Panc1 (cell line): ENCODE measurements at regions not wholly inside any gene's neighbourhood (a gene's known extent, or its start where the extent isn't known, plus 50 kb on each side); places are given as distances from the start of the nearest gene placed in this dataset.

Experiments
- ATAC-seq: fragments of 200-7000 bp; cut with Tn5 transposase; 2 replicates; pipeline ENCODE4 v1.9.1; 2020; ENCODE audit warnings: mild to moderate bottlenecking, moderate library complexity
- BruUV-seq: library from RNA; stranded (reverse); fragments of 400-500 nt; replicated peaks from 2 replicates; lab custom pipeline; 2021; lab: Mats Ljungman, UMichigan
- CTCF ChIA-PET: fragments of 300-600 bp; sonication (Branson Sonifier 250); formaldehyde crosslinking; loops from one replicate; lab custom pipeline; 2022; ENCODE audit warnings: antibody characterized with exemption; lab: Charles Lee
- POLR2A ChIA-PET: fragments of 300-600 bp; sonication (Branson Sonifier 250); formaldehyde crosslinking; loops from one replicate; lab custom pipeline; 2022; ENCODE audit warnings: antibody characterized with exemption; lab: Charles Lee
- DNase-seq: peaks from one replicate; pipeline ENCODE4 v3.0.0-alpha.2; 2010; ENCODE audit warnings: low read depth, low spot score
- H3K27ac ChIP-seq: 2 replicates; pipeline ENCODE4 v1.5.1; 2011; ENCODE audit warnings: mild to moderate bottlenecking, low read length, inconsistent platforms
- H3K27me3 ChIP-seq: fragments of 200-500 bp; sonication (Bioruptor generic); 2 replicates; pipeline ENCODE4 v1.6.0; 2014; ENCODE audit warnings: low read length, inconsistent platforms; ENCODE audit not compliant: control insufficient read depth, insufficient read depth
- H3K36me3 ChIP-seq: fragments of 200-500 bp; sonication (Bioruptor generic); 2 replicates; pipeline ENCODE4 v1.5.1; 2014; ENCODE audit warnings: inconsistent platforms, mild to moderate bottlenecking, low read length, moderate library complexity; ENCODE audit not compliant: control insufficient read depth, insufficient read depth
- H3K4me1 ChIP-seq: 2 replicates; pipeline ENCODE4 v1.5.1; 2011; ENCODE audit warnings: inconsistent platforms, mild to moderate bottlenecking, low read length, moderate library complexity; ENCODE audit not compliant: control insufficient read depth, insufficient read depth
- H3K4me3 ChIP-seq, 2 experiments: 2 replicates each; pipeline ENCODE4 v1.5.1; 2011 to 2012; ENCODE audit warnings: low read depth in 2 of 2, low read length in 2 of 2, mild to moderate bottlenecking in 2 of 2, inconsistent platforms in 1 of 2, moderate library complexity in 1 of 2
- H3K9me3 ChIP-seq: fragments of 200-500 bp; sonication (Bioruptor generic); 2 replicates; pipeline ENCODE4 v1.5.1; 2014; ENCODE audit warnings: low read depth, mild to moderate bottlenecking, inconsistent platforms, low read length, moderate library complexity; ENCODE audit not compliant: control insufficient read depth, insufficient read depth
- CTCF ChIP-seq: fragments of 450-650 bp; IDR thresholded peaks from 2 replicates; pipeline ENCODE4 v1.5.1; 2017; ENCODE audit warnings: mild to moderate bottlenecking
- POLR2AphosphoS5 ChIP-seq: IDR thresholded peaks from 2 replicates; pipeline ENCODE4 v1.6.1; 2012; ENCODE audit warnings: mild to moderate bottlenecking, low read depth, low read length, moderate library complexity
- REST ChIP-seq, 2 experiments: IDR thresholded peaks; 2 replicates each; pipeline ENCODE4 v1.6.1; 2011 to 2012; ENCODE audit warnings: low read depth in 2 of 2, control low read depth in 1 of 2, low read length in 1 of 2, mild to moderate bottlenecking in 1 of 2, moderate library complexity in 1 of 2; ENCODE audit not compliant: insufficient read depth in 1 of 2
- SIN3A ChIP-seq: IDR thresholded peaks from 2 replicates; pipeline ENCODE4 v1.6.1; 2012; ENCODE audit warnings: low read depth, mild to moderate bottlenecking, low read length, moderate library complexity, borderline replicate concordance; ENCODE audit not compliant: insufficient read depth
- TCF7L2 ChIP-seq: IDR thresholded peaks from 2 replicates; pipeline ENCODE4 v1.6.1; 2011; ENCODE audit warnings: mild to moderate bottlenecking, low read depth, low read length, inconsistent platforms
- in situ Hi-C: cut with HindIII; loops from 2 replicates; pipeline ENCODE4 v1.10.0; 2016; ENCODE audit warnings: low sequenced_read_pairs, low pct_unique_long_range_greater_than_20kb
- intact Hi-C: fragments of 100-400 bp; cut with micrococcal nuclease; formaldehyde crosslinking; loops from one replicate; pipeline ENCODE4 v1.10.0; 2022; ENCODE audit not compliant: unreplicated experiment

GRCh38 chr12:47557386-47557785 lies 148.4 kb downstream of the RPAP3 start:
- Histone ChIP-seq H3K9me3 (peaks cover 12% of the 10 kb centered on the region; the same call in 1 of the 2 replicates), H3K27ac (no peak overlapping the region), H3K4me1 (no peaks in the 10 kb centered on the region), H3K36me3 (no peaks in the 10 kb centered on the region), H3K4me3 (no peak overlapping the region), H3K27me3 (no peaks in the 10 kb centered on the region)
- ATAC-seq (no peak), DNase-seq (no peak)
- TF ChIP-seq REST (IDR thresholded peaks at IDR 0.05; ENCODE audit: insufficient read depth in 1 of 2, low read depth in 2 of 2, low read length in 1 of 2) = no peak
- no peak for TF ChIP-seq POLR2AphosphoS5
- TF ChIP-seq SIN3A = no peak
- TF ChIP-seq TCF7L2 = no peak
- no peak for TF ChIP-seq CTCF
- in situ Hi-C loops = no loop called here
- intact Hi-C loops = no loop called here
- BruUV-seq = no TSS peak
- POLR2A ChIA-PET = no interaction called here
- CTCF ChIA-PET = no interaction called here

- H3K4me1 ChIP-seq = no peaks in the 10 kb centered on the region
- in situ Hi-C loops = no loop called here
- H3K27ac ChIP-seq = no peak overlapping the region
- CTCF ChIA-PET = no interaction called here
- DNase-seq (no peak), ATAC-seq (no peak)
- no peaks in the 10 kb centered on the region for H3K36me3 ChIP-seq
- TF ChIP-seq POLR2AphosphoS5 = no peak
- TF ChIP-seq CTCF = no peak
- TF ChIP-seq TCF7L2 = no peak
- TF ChIP-seq SIN3A = no peak
- no peak for TF ChIP-seq REST (IDR thresholded peaks at IDR 0.05; ENCODE audit: insufficient read depth in 1 of 2, low read depth in 2 of 2, low read length in 1 of 2)
- POLR2A ChIA-PET = no interaction called here
- intact Hi-C loops = no loop called here
- BruUV-seq = no TSS peak
- H3K27me3 ChIP-seq = no peaks in the 10 kb centered on the region
- H3K9me3 ChIP-seq = peaks cover 12% of the 10 kb centered on the region; the same call in 1 of the 2 replicates
- no peak overlapping the region for H3K4me3 ChIP-seq
These were observed 149.4 kb downstream of the RPAP3 start for GRCh38 chr12:47556261-47557030.
